Mucosa of rectum (tissue), 2 donors: ENCODE measurements at regions not wholly inside any gene's neighbourhood (a gene's known extent, or its start where the extent isn't known, plus 50 kb on each side); places are given as distances from the start of the nearest gene placed in this dataset.

ENCODE experiments used
- H3K27ac ChIP-seq, 2 donors: one replicate each; pipeline ENCODE4 v1.7.0; 2013; ENCODE audit warnings: inconsistent platforms in 2 of 2, low read depth in 2 of 2, low read length in 2 of 2
- H3K27me3 ChIP-seq, 2 donors: one replicate each; pipeline ENCODE4 v1.7.0; 2013; ENCODE audit warnings: low read length in 2 of 2; ENCODE audit not compliant: control insufficient read depth in 2 of 2, insufficient read depth in 2 of 2
- H3K36me3 ChIP-seq, 2 donors: one replicate each; pipeline ENCODE4 v1.7.0; 2013; ENCODE audit warnings: low read length in 2 of 2; ENCODE audit not compliant: control insufficient read depth in 2 of 2, insufficient read depth in 2 of 2
- H3K4me1 ChIP-seq, 2 donors: one replicate each; pipeline ENCODE4 v1.7.0; 2013; ENCODE audit warnings: low read length in 2 of 2, mild to moderate bottlenecking in 1 of 2; ENCODE audit not compliant: control insufficient read depth in 2 of 2, insufficient read depth in 2 of 2
- H3K4me3 ChIP-seq, 2 donors: one replicate each; pipeline ENCODE4 v1.7.0; 2013; ENCODE audit warnings: low read length in 2 of 2
- H3K9ac ChIP-seq, 2 donors: one replicate each; pipeline ENCODE4 v1.7.0; 2013; ENCODE audit warnings: low read length in 2 of 2, low read depth in 1 of 2, mild to moderate bottlenecking in 1 of 2
- H3K9me3 ChIP-seq, 2 donors: one replicate each; pipeline ENCODE4 v1.7.0; 2013; ENCODE audit warnings: low read length in 2 of 2; ENCODE audit not compliant: control insufficient read depth in 2 of 2
- donor health status: healthy.
- donor health status: Normal muscosa, but diverticular disease.

GRCh38 chr12:69150083-69150795 is 89.1 kb upstream of the CPSF6 start:
- peak overlapping the region in 1 of 2 donors; percentile 14 for H3K4me3 ChIP-seq
- H3K27me3 ChIP-seq: no peaks in the 10 kb centered on the region
- H3K4me1 ChIP-seq: peaks cover 6 to 20% of the 10 kb centered on the region in 2 donors
- H3K9ac ChIP-seq: no peak overlapping the region
- peak overlapping the region; percentile 84 to 86 for H3K27ac ChIP-seq
- H3K36me3 ChIP-seq: no peaks in the 10 kb centered on the region
- H3K9me3 ChIP-seq: no peaks in the 10 kb centered on the region

DNA sequence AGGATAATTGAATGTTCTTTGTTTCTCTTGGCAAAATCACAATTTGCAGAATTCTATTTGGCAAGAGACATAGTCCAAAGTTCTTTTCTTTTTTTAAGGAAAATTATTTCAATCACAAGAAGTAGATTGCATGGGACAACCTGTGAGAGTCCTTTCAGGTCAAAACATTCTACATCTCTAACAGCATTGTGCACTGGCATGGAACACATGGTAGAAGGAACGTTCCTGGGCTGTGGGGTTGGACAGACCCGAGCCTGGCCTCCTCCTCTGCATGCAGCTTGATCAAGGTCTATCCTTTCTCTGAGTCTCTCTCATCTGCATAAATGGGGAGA is 88.6 kb upstream of the CPSF6 start:
- H3K4me1 ChIP-seq: peaks cover 6 to 20% of the 10 kb centered on the region in 2 donors
- H3K4me3 ChIP-seq: peak overlapping the region in 1 of 2 donors; percentile 17
- no peaks in the 10 kb centered on the region for H3K9me3 ChIP-seq
- no peaks in the 10 kb centered on the region for H3K36me3 ChIP-seq
- H3K27ac ChIP-seq: peak overlapping the region; percentile 84 to 86
- peak overlapping the region in 1 of 2 donors; percentile 42 for H3K9ac ChIP-seq
- H3K27me3 ChIP-seq: no peaks in the 10 kb centered on the region

DNA sequence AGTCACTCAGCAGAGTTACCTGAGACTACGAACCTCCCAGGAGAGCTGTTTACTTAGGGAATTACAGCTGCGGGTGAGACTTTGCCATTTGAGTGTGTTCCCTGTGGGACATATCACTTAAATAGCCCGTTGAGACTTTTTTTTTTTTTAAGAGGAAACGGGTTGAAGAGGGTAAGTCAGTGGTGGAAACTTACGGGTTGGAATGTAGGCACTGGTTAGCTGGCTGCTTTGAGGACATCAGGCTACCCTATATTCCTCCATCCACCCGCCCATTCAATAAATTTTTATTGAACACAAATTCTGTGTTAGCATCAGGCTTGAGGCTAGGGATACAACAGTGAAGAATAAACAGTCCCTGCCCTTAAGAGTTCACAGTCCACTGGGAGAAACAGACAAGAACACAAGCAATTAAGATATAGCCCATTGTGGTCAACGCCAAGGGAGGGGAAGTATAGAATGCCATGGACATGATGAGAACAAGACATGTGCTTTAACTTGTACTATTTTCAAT is 88.1 kb upstream of the CPSF6 start:
- H3K27me3 ChIP-seq: no peaks in the 10 kb centered on the region
- peaks cover 6 to 20% of the 10 kb centered on the region in 2 donors for H3K4me1 ChIP-seq
- no peaks in the 10 kb centered on the region for H3K36me3 ChIP-seq
- peak overlapping the region in 1 of 2 donors; percentile 17 for H3K4me3 ChIP-seq
- no peaks in the 10 kb centered on the region for H3K9me3 ChIP-seq
- H3K27ac ChIP-seq: peak overlapping the region; percentile 84 to 86
- no peak overlapping the region for H3K9ac ChIP-seq

DNA sequence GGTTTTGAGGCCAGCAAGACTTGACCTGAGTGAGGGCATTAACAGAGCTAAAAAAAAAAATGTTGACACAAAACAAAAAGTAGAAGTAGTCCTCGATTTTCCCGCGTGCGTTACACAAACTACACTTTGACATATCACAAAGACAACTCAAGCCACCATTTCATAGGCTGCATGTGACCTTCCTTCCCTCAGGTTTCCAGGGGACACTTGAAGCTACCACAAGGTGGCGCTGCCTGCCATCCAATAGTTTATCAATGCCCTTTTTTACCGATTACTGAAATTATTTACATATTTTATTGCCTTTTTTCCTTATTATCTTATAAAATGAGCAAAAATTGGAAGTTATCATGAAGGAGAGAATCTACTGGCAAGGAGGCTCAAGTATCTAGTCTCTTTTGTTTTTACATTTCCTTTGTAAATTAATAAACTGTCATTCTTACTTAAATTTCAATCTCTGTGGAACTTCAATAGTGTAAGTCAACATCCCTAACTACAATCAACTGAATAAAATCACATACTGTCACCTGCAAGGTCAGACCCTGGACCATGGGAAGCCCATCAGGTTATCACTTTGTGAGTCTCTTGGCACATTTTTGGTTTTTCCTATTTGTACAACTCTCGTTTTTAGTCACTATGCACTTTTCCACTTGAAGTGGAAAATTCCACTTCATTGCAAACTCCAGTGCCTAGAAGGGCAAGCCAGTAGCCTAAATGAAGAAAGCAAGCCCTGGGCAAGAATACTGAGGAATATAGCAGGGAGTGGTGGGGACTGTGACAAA is 84.6 kb upstream of the CPSF6 start:
- H3K27ac ChIP-seq: no peak overlapping the region
- H3K36me3 ChIP-seq: no peaks in the 10 kb centered on the region
- peaks cover 8 to 14% of the 10 kb centered on the region in 2 donors for H3K4me1 ChIP-seq
- no peaks in the 10 kb centered on the region for H3K27me3 ChIP-seq
- no peak overlapping the region for H3K4me3 ChIP-seq
- H3K9me3 ChIP-seq: no peaks in the 10 kb centered on the region
- H3K9ac ChIP-seq: no peak overlapping the region

GRCh38 chr12:69157023-69157655 is 82.2 kb upstream of the CPSF6 start:
- H3K36me3 ChIP-seq: no peaks in the 10 kb centered on the region
- H3K27me3 ChIP-seq: no peaks in the 10 kb centered on the region
- no peak overlapping the region for H3K9ac ChIP-seq
- H3K27ac ChIP-seq: no peak overlapping the region
- H3K9me3 ChIP-seq: no peaks in the 10 kb centered on the region
- peaks cover 0 to 2% of the 10 kb centered on the region in 2 donors for H3K4me1 ChIP-seq
- H3K4me3 ChIP-seq: no peak overlapping the region

DNA sequence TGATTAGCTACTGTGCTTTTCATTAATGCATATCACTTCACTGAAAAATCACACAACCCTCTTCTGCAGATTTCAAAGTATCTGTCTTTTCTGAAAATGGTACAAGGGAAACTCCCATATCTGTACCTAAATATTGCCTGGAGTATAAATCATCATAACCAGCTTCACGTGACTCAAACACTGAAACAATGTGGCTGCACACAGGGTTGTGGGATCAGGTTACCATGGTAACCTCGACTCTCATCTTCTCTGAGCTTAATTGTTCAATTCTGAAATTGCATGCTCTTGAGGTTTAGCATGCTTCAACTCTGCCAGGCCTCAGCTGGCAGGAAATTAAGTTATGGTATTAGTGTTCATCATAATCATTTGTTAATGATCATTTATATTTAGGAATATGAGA is 77.5 kb upstream of the CPSF6 start:
- Histone ChIP-seq H3K27me3 (no peaks in the 10 kb centered on the region), H3K4me1 (peaks cover 0 to 2% of the 10 kb centered on the region in 2 donors), H3K36me3 (no peaks in the 10 kb centered on the region), H3K9me3 (no peaks in the 10 kb centered on the region), H3K9ac (no peak overlapping the region), H3K27ac (no peak overlapping the region), H3K4me3 (no peak overlapping the region)

DNA sequence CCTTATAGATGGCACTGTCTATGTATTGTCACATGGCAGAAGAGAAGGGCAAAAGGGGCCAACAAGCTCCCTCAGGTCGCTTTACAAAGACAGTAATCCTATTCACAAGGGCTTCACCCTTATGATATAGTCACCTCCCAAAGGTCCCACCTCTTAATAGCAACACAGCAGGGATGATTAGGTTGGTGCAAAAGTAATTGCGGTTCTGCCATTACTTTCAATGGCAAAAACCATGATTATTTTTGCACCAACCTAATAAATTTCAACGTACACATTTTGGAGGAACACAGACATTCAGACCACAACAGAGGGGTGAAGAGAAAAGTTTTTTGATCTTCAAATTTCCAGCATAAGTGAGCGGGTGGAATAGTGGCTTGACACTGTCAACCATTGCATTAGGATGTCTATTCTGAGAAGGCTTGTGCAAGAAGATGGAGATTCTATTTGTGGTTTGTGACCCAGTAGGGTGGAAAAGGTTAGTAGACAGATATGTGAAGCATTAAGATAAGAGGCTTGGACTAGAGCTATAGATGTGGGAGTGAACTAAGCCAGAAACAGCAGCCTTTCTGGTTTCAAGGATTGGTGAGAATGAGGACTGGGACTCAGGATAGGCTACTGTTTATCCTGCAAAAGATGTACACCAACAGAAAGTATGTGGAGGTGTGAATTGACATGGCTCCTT is 75.5 kb upstream of the CPSF6 start:
- H3K36me3 ChIP-seq: no peaks in the 10 kb centered on the region
- no peak overlapping the region for H3K9ac ChIP-seq
- H3K27me3 ChIP-seq: no peaks in the 10 kb centered on the region
- H3K4me1 ChIP-seq: no peaks in the 10 kb centered on the region
- H3K27ac ChIP-seq: no peak overlapping the region
- H3K4me3 ChIP-seq: no peak overlapping the region
- H3K9me3 ChIP-seq: no peaks in the 10 kb centered on the region

- no peak overlapping the region for H3K9ac ChIP-seq
- no peaks in the 10 kb centered on the region for H3K36me3 ChIP-seq
- no peak overlapping the region for H3K4me3 ChIP-seq
- H3K27ac ChIP-seq: no peak overlapping the region
- no peaks in the 10 kb centered on the region for H3K9me3 ChIP-seq
- H3K27me3 ChIP-seq: no peaks in the 10 kb centered on the region
- H3K4me1 ChIP-seq: no peaks in the 10 kb centered on the region
These were observed 71.7 kb upstream of the CPSF6 start for GRCh38 chr12:69167648-69168165.

GRCh38 chr12:69168363-69168762 is 71.0 kb upstream of the CPSF6 start:
- H3K4me3 ChIP-seq: no peak overlapping the region
- H3K27me3 ChIP-seq: no peaks in the 10 kb centered on the region
- H3K4me1 ChIP-seq: no peaks in the 10 kb centered on the region
- no peak overlapping the region for H3K27ac ChIP-seq
- no peaks in the 10 kb centered on the region for H3K36me3 ChIP-seq
- H3K9ac ChIP-seq: no peak overlapping the region
- H3K9me3 ChIP-seq: no peaks in the 10 kb centered on the region
